Lung (tissue), 11 donors: ENCODE measurements at regions not wholly inside any gene's neighbourhood (a gene's known extent, or its start where the extent isn't known, plus 50 kb on each side); places are given as distances from the start of the nearest gene placed in this dataset.

ENCODE experiments used
- ATAC-seq: fragments of 200-7000 bp; cut with Tn5 transposase; one replicate; pipeline ENCODE4 v1.9.1; 2020; ENCODE audit warnings: moderate number of reproducible peaks; ENCODE audit not compliant: insufficient read depth, low FRiP score
- DNase-seq, 3 donors: peaks; one replicate each; pipeline ENCODE4 v3.0.0-alpha.2; 2013 to 2017
- H3K27ac ChIP-seq, 2 donors: one replicate each; pipeline ENCODE4 v1.5.1; 2013; ENCODE audit warnings: mild to moderate bottlenecking in 2 of 2, moderate library complexity in 2 of 2, control low read depth in 1 of 2, inconsistent platforms in 1 of 2, low read depth in 1 of 2, low read length in 1 of 2
- H3K27me3 ChIP-seq, 3 donors: one replicate each; pipeline ENCODE4 v1.5.1; 2013; ENCODE audit warnings: low read length in 2 of 3; ENCODE audit not compliant: control insufficient read depth in 3 of 3, insufficient read depth in 3 of 3
- H3K36me3 ChIP-seq, 4 donors: one replicate each; pipeline ENCODE4 v1.5.1; 2013; ENCODE audit warnings: low read length in 4 of 4, mild to moderate bottlenecking in 1 of 4, moderate library complexity in 1 of 4; ENCODE audit not compliant: control insufficient read depth in 4 of 4, insufficient read depth in 4 of 4
- H3K4me1 ChIP-seq, 5 donors: one replicate each; pipeline ENCODE4 v1.5.1; 2013; ENCODE audit warnings: low read length in 5 of 5, mild to moderate bottlenecking in 2 of 5, moderate library complexity in 1 of 5; ENCODE audit not compliant: control insufficient read depth in 5 of 5, insufficient read depth in 5 of 5
- H3K4me3 ChIP-seq: one replicate; pipeline ENCODE4 v1.5.1; 2013; ENCODE audit warnings: mild to moderate bottlenecking, control low read depth, moderate library complexity
- H3K9ac ChIP-seq, 2 donors: one replicate each; pipeline ENCODE4 v1.5.1; 2013; ENCODE audit warnings: low read length in 2 of 2, control low read depth in 1 of 2; ENCODE audit not compliant: insufficient read depth in 1 of 2
- H3K9me3 ChIP-seq, 4 donors: one replicate each; pipeline ENCODE4 v1.5.1; 2013; ENCODE audit warnings: low read length in 3 of 4, mild to moderate bottlenecking in 1 of 4, moderate library complexity in 1 of 4; ENCODE audit not compliant: control insufficient read depth in 4 of 4, insufficient read depth in 3 of 4
- CTCF ChIP-seq: IDR thresholded peaks from 2 replicates; pipeline ENCODE4 v1.5.1; 2012; ENCODE audit warnings: mild to moderate bottlenecking; ENCODE audit errors: control extremely low read depth, extremely low read depth
- WGBS, 2 donors: extraction: QIAGEN DNeasy Blood & Tissue Kit; methylation state at CpG; one replicate each; pipeline ENCODE4 v1.1.7; 2013; 5-methylcytosine and 5-hydroxymethylcytosine counted together
- donor health status: control.
- donor health status: control.
- donor health status: Bipolar disorder and iron deficiency.
- donor health status: healthy.
- donor health status: DM: yes; HTN: yes; CAD: no.

- DNase-seq (no peak), ATAC-seq (no peak)
- Histone ChIP-seq H3K4me1 (peaks cover 0 to 5% (median 0%) of the 10 kb centered on the region in 5 donors), H3K9ac (no peak overlapping the region), H3K27me3 (no peaks in the 10 kb centered on the region), H3K4me3 (no peak overlapping the region), H3K9me3 (no peaks in the 10 kb centered on the region), H3K36me3 (no peaks in the 10 kb centered on the region), H3K27ac (no peak overlapping the region)
- 16 to 54% methylated on average over 1 of the region's 1 CpG for WGBS, 2 donors
- TF ChIP-seq CTCF: no peak
These were observed 329.1 kb upstream of the PKDCC start for GRCh38 chr2:41718705-41719104.

GRCh38 chr2:41719756-41720155, 328.1 kb upstream of the PKDCC start:
- WGBS, 2 donors: 97 to 98% methylated on average over 6 of the region's 6 CpGs
- DNase-seq (no peak), ATAC-seq (no peak)
- Histone ChIP-seq H3K4me1 (peaks cover 0 to 5% (median 0%) of the 10 kb centered on the region in 5 donors), H3K9ac (no peak overlapping the region), H3K27ac (no peak overlapping the region), H3K9me3 (no peaks in the 10 kb centered on the region), H3K27me3 (no peaks in the 10 kb centered on the region), H3K36me3 (no peaks in the 10 kb centered on the region), H3K4me3 (no peak overlapping the region)
- TF ChIP-seq CTCF: no peak

- no peak for DNase-seq
- Histone ChIP-seq H3K4me3 (no peak overlapping the region), H3K4me1 (peaks cover 0 to 5% (median 0%) of the 10 kb centered on the region in 5 donors), H3K27ac (no peak overlapping the region), H3K9me3 (no peaks in the 10 kb centered on the region), H3K9ac (no peak overlapping the region), H3K27me3 (no peaks in the 10 kb centered on the region), H3K36me3 (no peaks in the 10 kb centered on the region)
- ATAC-seq: no peak
- 67 to 68% methylated on average over 6 of the region's 6 CpGs for WGBS, 2 donors
- TF ChIP-seq CTCF: no peak
These were observed 327.2 kb upstream of the PKDCC start for GRCh38 chr2:41720331-41721251.
